T47D (cell line): ENCODE measurements at regions not wholly inside any gene's neighbourhood (a gene's known extent, or its start where the extent isn't known, plus 50 kb on each side); places are given as distances from the start of the nearest gene placed in this dataset.

Source experiments
- DNase-seq, 2 experiments: peaks; one replicate each; pipeline versions ENCODE4 v3.0.0 to v3.0.0-alpha.2; 2011 to 2012; ENCODE audit warnings: low read depth in 1 of 2, low spot score in 1 of 2
- JUND ChIP-seq: IDR thresholded peaks from 2 replicates; pipeline ENCODE4 v1.6.1; 2012; ENCODE audit warnings: low read depth
- in situ Hi-C: cut with HindIII; loops from 2 replicates; pipeline ENCODE4 v1.10.0; 2016; ENCODE audit warnings: low sequenced_read_pairs, low pct_unique_long_range_greater_than_20kb

GRCh38 chr17:56028837-56029236 is 124.4 kb upstream of the ANKFN1 start:
- DNase-seq: no peak
- in situ Hi-C loops: no loop called here
- no peak for TF ChIP-seq JUND

GRCh38 chr17:56030009-56030624 is 123.2 kb upstream of the ANKFN1 start:
- no peak for TF ChIP-seq JUND
- in situ Hi-C loops: no loop called here
- DNase-seq: peak in 1 of 2 experiments; percentile 28

- in situ Hi-C loops: no loop called here
- no peak for TF ChIP-seq JUND
- no peak for DNase-seq
These were observed 121.6 kb upstream of the ANKFN1 start for GRCh38 chr17:56031636-56032035.

GRCh38 chr17:56034197-56034635 is 119.1 kb upstream of the ANKFN1 start:
- no peak for TF ChIP-seq JUND
- DNase-seq: no peak
- in situ Hi-C loops: no loop called here

GRCh38 chr17:56038131-56038530 is 115.1 kb upstream of the ANKFN1 start:
- no peak for DNase-seq

GRCh38 chr17:56045872-56046271 is 107.4 kb upstream of the ANKFN1 start:
- no peak for TF ChIP-seq JUND
- in situ Hi-C loops: no loop called here
- DNase-seq: no peak

More at GRCh38 chr17:56038131-56038530, 115.1 kb upstream of the ANKFN1 start:
- no peak for TF ChIP-seq JUND
- in situ Hi-C loops: no loop called here

- in situ Hi-C loops: no loop called here
- no peak for TF ChIP-seq JUND
- no peak for DNase-seq
These were observed 105.9 kb upstream of the ANKFN1 start for GRCh38 chr17:56047331-56047730.

GRCh38 chr17:56057869-56058268 is 95.4 kb upstream of the ANKFN1 start:
- in situ Hi-C loops: no loop called here
- no peak for DNase-seq
- TF ChIP-seq JUND: no peak

- in situ Hi-C loops: no loop called here
These were observed 88.8 kb upstream of the ANKFN1 start for GRCh38 chr17:56064506-56064905.

GRCh38 chr17:56074361-56074890 is 78.8 kb upstream of the ANKFN1 start:
- TF ChIP-seq JUND: no peak
- no peak for DNase-seq
- in situ Hi-C loops: no loop called here

More at GRCh38 chr17:56064506-56064905, 88.8 kb upstream of the ANKFN1 start:
- no peak for TF ChIP-seq JUND
- no peak for DNase-seq

GRCh38 chr17:56076980-56077379 is 76.3 kb upstream of the ANKFN1 start:
- no peak for TF ChIP-seq JUND
- no peak for DNase-seq

GRCh38 chr17:56083475-56083874 is 69.8 kb upstream of the ANKFN1 start:
- DNase-seq: peak in 1 of 2 experiments; percentile 17
- in situ Hi-C loops: no loop called here
- no peak for TF ChIP-seq JUND

More at GRCh38 chr17:56076980-56077379, 76.3 kb upstream of the ANKFN1 start:
- in situ Hi-C loops: no loop called here

- in situ Hi-C loops: no loop called here
- no peak for DNase-seq
- no peak for TF ChIP-seq JUND
These were observed 67.6 kb upstream of the ANKFN1 start for GRCh38 chr17:56085576-56086267.
